Left ventricle myocardium superior (tissue), 1 donor: ENCODE measurements at regions not wholly inside any gene's neighbourhood (a gene's known extent, or its start where the extent isn't known, plus 50 kb on each side); places are given as distances from the start of the nearest gene placed in this dataset.
"Not testable (repeated sequence)": the region's sequence is repeated elsewhere in the genome, so short reads cannot be mapped to it uniquely, and the experiment has no call there.

ENCODE experiments used
- ATAC-seq: fragments of 200-7000 bp; cut with Tn5 transposase; one replicate; pipeline ENCODE4 v1.9.1; 2020; ENCODE audit warnings: mild to moderate bottlenecking, moderate library complexity
- DNase-seq: peaks from one replicate; pipeline ENCODE4 v3.0.0-alpha.2; 2020
- intact Hi-C: fragments of 100-400 bp; cut with micrococcal nuclease; formaldehyde crosslinking; loops from one replicate; pipeline ENCODE4 v1.11.0; 2022
- donor health status: DM: no; HTN: yes; CAD: no; lungs with severe emphysema.

GRCh38 chr14:19164426-19164825 is 197.2 kb downstream of the POTEM start:
- ATAC-seq, intact Hi-C loops: not testable (repeated sequence)
- peak; percentile 26 for DNase-seq

DNA sequence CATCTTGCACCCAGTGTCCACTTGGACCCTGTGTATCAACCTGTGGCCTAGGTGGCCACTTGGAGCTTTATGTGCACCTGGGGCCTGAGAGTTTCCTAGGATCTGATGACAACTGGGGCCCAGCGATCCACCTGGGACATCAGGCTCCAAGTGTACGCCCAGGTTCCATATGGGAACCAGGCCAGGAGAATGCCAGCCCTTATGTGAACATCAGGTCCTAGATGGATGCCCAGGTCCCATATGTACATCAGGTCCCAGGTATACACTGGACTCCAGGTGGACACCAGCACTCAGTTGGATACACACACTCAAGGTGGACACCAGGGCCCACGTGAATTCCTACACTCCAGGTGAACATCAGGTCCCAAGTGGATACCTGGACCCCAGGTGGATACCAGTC is 198.8 kb downstream of the POTEM start:
- ATAC-seq, DNase-seq, intact Hi-C loops: not testable (repeated sequence)

DNA sequence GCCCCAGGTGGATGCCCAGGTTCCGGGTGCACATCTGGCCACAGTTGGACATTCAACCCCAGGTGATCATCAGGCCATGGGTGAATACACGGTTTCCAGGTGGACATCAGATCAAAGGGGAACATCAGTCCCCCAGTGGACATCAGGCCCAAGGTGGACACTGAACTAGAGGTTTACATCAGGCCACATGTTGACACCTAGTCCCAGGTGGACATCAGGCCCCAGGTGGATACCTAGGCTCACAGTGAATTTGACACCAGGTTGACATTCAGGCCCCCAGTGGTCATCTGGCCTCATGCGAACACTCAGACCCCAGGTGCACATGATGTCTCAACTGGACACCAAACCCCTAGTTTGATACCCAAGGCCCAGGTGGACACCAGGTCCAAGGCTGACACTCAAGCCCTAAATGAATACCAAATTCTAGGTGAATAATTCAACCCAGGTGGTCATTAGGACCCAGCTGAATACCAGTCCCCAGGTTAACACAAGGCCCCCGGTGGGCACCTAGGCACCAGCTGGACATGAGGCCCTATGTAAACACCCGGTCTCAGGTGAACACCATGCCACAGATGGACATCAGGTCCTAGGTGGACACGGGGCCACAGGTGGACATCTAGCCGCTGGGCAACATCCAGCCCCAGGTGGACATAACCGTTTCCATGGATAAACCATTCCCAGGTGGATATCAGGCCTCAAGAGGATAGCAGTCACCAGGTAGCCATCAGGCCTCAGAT is 200.4 kb downstream of the POTEM start:
- peak; percentile 31 for DNase-seq
- intact Hi-C loops, ATAC-seq: not testable (repeated sequence)

GRCh38 chr14:19168261-19168660 is 201.0 kb downstream of the POTEM start:
- ATAC-seq, intact Hi-C loops: not testable (repeated sequence)
- DNase-seq: peak; percentile 26

GRCh38 chr14:19169561-19170362 is 202.5 kb downstream of the POTEM start:
- peak; percentile 24 for DNase-seq
- intact Hi-C loops, ATAC-seq: not testable (repeated sequence)

GRCh38 chr14:19172745-19173144 is 205.5 kb downstream of the POTEM start:
- ATAC-seq, intact Hi-C loops, DNase-seq: not testable (repeated sequence)

GRCh38 chr14:19173188-19173587 is 206.0 kb downstream of the POTEM start:
- intact Hi-C loops, ATAC-seq, DNase-seq: not testable (repeated sequence)

- DNase-seq: not testable (repeated sequence)
These were observed 210.2 kb downstream of the POTEM start for GRCh38 chr14:19177435-19177834.

DNA sequence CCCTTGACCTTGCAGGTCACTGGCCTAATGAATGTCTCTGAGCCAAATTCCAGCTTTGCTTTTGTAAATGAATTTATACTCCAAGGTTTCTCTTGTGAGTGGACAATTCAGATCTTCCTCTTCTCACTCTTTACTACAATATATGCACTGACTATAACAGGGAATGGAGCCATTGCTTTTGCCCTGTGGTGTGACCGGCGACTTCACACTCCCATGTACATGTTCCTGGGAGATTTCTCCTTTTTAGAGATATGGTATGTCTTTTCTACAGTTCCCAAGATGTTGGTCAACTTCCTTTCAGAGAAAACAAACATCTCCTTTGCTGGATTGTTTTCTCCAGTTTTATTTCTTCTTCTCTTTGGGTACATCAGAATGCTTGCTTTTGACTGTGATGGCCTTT is 213.1 kb downstream of the POTEM start:
- DNase-seq, intact Hi-C loops, ATAC-seq: not testable (repeated sequence)

More at GRCh38 chr14:19177435-19177834, 210.2 kb downstream of the POTEM start:
- ATAC-seq, intact Hi-C loops: not testable (repeated sequence)

DNA sequence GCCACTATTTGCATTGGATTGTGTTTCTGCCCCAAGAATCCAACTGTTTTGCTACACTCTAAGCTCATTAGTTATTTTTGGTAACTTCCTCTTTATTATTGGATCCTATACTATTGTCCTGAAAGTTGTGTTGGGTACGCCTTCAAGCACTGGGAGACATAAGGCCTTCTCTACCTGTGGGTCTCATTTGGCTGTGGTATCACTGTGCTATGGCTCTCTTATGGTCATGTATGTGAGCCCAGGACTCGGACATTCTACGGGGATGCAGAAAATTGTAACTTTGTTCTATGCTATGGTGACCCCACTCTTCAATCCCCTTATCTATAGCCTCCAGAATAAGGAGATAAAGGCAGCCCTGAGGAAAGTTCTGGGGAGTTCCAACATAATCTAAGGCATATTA is 213.6 kb downstream of the POTEM start:
- DNase-seq, ATAC-seq, intact Hi-C loops: not testable (repeated sequence)

GRCh38 chr14:19195146-19195545 is 227.9 kb downstream of the POTEM start:
- intact Hi-C loops, ATAC-seq, DNase-seq: not testable (repeated sequence)

- intact Hi-C loops, ATAC-seq, DNase-seq: not testable (repeated sequence)
These were observed 230.4 kb downstream of the POTEM start for GRCh38 chr14:19197488-19198234.

- DNase-seq, intact Hi-C loops, ATAC-seq: not testable (repeated sequence)
These were observed 231.1 kb downstream of the POTEM start for GRCh38 chr14:19198341-19198740.

GRCh38 chr14:19201394-19202052 is 232.6 kb downstream of the POTEG start:
- ATAC-seq, DNase-seq, intact Hi-C loops: not testable (repeated sequence)

DNA sequence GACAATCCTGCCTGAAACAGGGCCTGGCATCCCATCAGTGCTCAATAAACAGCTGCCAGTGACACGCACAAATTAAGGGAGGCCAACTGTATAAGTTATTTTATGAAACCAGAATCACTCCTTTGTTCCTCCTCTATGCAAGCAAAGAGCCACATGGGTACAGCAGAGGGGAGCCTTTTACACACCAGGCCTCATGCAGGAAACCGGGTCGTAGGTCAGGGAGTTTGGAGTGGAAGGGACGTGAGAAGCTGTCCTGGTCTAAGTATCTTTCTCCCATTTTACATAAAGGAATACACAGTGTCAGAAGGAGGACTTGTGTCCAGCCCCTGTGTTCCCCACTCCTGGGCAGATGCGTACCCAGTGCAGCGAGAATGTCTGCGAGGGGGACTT is 232.1 kb downstream of the POTEG start:
- intact Hi-C loops, DNase-seq, ATAC-seq: not testable (repeated sequence)

- intact Hi-C loops, DNase-seq: not testable (repeated sequence)
- ATAC-seq: peak; percentile 24
These were observed 230.7 kb downstream of the POTEG start for GRCh38 chr14:19203250-19203972.

GRCh38 chr14:19204827-19205226 is 229.3 kb downstream of the POTEG start:
- ATAC-seq, intact Hi-C loops, DNase-seq: not testable (repeated sequence)

- DNase-seq, intact Hi-C loops, ATAC-seq: not testable (repeated sequence)
These were observed 217.7 kb downstream of the POTEG start for GRCh38 chr14:19216480-19216879.
